Esophagus mucosa (tissue), 1 donor: ENCODE measurements at regions not wholly inside any gene's neighbourhood (a gene's known extent, or its start where the extent isn't known, plus 50 kb on each side); places are given as distances from the start of the nearest gene placed in this dataset.

Experiments
- ATAC-seq: fragments of 200-7000 bp; cut with Tn5 transposase; one replicate; pipeline ENCODE4 v1.9.1; 2020
- donor health status: DM: yes; HTN: yes; CAD: no.

- no peak for ATAC-seq
These were observed 309.1 kb upstream of the IMPG1 start for GRCh38 chr6:76381612-76382011.

GRCh38 chr6:76351275-76351674 is 278.8 kb upstream of the IMPG1 start:
- no peak for ATAC-seq

GRCh38 chr6:76347539-76347938 is 275.1 kb upstream of the IMPG1 start:
- no peak for ATAC-seq

- no peak for ATAC-seq
These were observed 270.2 kb upstream of the IMPG1 start for GRCh38 chr6:76342611-76343160.

- ATAC-seq = no peak
These were observed 257.6 kb upstream of the IMPG1 start for GRCh38 chr6:76330031-76330430.

- no peak for ATAC-seq
These were observed 254.4 kb upstream of the IMPG1 start for GRCh38 chr6:76326871-76327270.
